Epithelial cell of prostate (primary cell): ENCODE measurements at regions not wholly inside any gene's neighbourhood (a gene's known extent, or its start where the extent isn't known, plus 50 kb on each side); places are given as distances from the start of the nearest gene placed in this dataset.

Experiments used
- DNase-seq: peaks from one replicate; pipeline ENCODE4 v3.0.0-alpha.2; 2011; ENCODE audit warnings: low read depth, low spot score
- H3K27ac ChIP-seq: fragments of 450-650 bp; 2 replicates; pipeline ENCODE4 v1.5.1; 2017; ENCODE audit warnings: mild to moderate bottlenecking

DNA sequence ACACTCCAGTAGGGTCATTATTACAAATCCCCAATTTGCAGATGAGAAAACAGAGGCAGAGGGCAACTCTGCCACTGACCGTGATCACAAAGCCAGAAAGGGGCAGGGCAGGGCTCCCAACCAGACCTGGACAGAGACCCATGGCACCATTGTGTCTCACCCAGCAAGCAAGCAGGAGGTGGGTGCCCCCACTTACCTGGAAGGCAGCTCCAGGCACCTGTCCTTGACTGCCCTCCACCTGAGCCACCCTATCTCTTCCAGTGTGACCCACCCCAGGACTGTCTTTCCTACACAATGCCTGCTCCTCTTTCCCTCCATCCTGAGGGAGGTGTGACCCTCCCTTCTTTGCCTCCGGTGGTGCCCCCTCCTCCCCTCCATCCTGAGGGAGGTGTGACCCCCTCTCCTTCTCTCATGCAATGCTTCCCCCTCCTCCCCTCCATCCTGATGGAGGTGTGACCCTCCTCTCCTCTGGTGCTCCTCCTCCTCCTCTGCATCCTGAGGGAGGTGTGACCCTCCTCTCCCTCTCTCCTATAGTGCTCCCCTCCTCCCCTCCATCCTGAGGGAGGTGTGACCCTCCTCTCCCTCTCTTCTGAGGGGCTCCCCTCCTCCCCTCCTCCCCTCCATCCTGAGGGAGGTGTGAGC, 198.0 kb downstream of the MED10 start:
- DNase-seq, result no peak
- H3K27ac ChIP-seq, result no peak overlapping the region

DNA sequence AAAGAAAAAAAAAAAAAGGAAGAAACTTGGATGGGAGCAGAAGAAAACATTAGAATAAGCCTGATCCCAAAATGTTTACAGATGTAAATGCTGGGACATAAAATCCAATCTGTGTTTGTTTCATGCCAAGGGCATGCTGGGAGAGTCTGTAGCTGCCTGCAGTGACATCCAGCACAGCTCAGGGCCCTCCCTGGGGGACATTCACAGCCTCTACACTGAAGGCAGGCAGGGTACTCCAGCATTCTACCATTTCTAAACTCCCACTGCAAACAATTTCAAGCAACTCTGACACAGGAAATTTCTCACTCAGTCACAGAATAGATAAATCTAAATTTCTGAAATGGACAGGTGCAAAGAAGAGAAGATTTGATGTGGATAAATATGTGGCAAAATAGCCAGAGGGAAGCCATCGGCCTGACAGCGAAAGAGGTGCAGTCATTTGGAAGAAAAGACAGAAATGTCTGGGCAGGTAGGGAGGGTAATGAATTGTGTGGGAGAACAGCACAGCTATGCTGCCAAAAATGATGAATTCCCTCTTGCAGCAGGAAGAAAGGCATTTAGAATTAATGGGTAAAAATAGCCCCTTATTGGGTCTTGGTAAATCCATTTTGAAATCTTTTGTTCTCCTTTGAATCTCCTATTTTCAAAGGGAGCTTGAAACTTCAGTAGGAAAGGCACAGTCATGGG, 199.4 kb downstream of the MED10 start:
- H3K27ac ChIP-seq, result no peak overlapping the region
- no peak for DNase-seq

DNA sequence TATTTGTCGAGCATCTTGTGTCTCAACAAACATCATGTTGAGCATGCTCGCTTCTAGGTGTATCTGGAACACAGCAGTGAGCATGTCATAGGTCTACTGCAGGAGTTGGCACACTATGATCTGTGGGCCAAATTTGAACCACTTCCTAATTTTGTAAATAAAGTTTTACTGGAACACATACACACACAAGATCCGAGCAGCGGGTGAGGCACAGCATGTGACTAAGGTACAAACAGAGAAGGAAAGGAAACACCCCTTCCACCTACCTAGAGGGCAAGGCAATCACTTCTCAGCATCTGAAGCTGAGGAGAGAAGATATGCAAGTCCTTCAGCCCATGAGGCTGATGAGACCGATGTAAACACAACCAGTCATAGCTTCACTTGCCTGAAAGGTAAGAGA, 200.4 kb downstream of the MED10 start:
- DNase-seq, result no peak

DNA sequence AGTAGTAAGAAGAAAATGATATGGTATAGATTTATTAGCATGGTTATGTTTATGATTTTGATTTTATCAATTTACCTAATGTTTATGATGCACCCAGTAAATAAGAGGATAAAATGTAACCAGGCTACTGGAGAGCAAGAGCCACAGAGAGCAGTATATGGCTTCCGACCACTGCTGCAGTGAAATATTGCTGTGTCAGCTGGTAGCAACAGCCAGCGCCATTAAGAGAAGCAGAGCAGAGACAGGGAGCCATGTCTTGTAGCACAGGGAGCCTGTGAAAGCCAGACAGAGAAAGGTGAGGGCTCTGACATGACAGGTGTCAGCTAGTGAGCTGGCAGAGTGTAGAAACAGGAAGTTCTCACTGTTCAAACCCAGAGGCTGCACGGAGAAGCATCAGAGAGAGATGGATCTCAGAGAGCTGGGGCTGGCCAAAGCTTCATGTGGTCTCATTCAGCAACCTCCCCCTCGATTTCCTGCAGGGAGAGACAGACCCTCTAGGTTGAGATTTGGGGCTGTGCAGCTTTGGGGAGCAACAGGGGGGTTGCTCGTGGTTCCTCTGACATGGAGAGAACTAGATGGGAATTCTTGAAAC, 202.1 kb downstream of the MED10 start:
- no peak overlapping the region for H3K27ac ChIP-seq
- no peak for DNase-seq

More for the DNA sequence above, 200.4 kb downstream of the MED10 start:
- H3K27ac ChIP-seq, result no peak overlapping the region

DNA sequence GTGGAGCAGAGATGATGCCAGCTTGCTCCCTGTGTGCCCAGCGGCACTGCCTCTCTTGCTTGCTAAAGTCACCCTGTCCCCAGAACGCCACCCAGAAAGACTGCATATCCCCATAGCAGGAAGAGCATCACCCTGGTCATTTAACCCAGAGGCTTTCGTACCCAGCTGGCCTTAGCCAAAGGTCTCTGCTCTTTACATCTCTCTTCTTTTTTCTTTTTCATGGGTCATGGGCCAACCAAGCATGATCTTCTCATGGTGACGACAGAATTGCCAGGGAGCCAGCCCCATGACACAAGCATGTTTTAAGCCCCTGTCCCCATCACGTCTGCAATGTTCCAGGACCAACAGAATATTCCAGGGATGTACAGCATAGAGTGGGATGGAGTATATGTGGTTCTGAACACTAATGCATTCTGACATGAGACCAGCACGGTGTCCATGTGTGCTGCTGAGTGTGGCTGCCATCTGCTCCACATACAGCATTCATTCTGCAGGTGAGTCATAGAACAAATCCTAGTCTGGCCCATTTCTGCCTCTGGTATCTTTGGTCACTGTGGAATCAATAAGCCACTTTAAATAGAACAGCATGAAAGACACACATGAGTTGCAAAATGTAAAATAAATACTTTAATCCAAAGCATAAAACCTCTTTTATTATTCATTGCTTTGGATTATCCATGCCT, 203.0 kb downstream of the MED10 start:
- DNase-seq, result no peak
- no peak overlapping the region for H3K27ac ChIP-seq

DNA sequence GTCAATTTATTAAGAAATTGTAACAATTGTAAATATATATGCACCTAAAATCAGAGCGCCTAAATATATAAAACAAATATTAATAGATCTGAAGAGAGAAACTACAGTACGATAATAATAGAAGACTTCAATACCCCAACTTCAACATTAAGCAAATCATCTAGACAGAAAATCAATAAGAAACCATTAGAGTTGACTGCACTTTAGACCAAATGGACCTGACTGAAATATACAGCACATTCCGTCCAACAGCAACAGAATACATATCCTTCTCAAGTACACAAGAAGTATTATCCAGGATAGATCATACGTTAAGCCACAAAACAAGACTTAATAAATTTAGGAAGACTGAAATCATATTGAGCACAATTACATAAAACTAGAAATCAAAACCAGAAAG, 208.7 kb downstream of the MED10 start:
- DNase-seq, result no peak

DNA sequence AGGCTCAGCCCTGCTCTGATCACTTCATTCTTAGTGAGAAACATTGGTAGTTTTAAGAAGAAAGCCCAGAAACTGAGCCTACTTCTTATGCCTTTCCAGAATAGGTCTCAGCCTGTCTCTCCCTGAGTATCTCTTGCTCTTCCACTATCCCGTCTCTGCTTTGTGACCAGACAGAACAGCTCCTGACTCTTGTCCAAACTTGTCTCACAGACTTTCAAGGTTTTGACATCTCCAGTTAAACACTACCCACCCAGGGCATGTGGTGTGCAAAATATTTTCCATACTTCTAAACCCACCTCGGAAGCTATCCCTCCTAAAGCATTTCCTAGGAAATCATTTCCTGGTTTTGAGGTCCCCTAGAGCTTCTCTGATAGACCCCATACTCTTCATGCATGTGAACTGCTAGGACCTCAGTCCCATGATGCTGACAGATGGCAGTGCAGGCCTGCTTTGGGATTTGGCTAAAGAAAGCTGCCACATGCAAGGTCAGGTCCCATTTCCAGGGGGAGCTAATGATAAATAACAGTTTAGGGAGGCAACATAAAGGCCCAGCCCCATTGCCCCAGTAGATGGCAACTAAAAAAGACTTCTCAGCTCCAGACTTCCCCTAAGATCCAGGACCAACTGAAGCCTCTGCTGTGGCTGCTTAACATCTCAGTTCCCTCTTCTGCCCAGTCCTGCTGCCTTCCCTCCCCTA, 211.5 kb downstream of the MED10 start:
- DNase-seq, result no peak
- H3K27ac ChIP-seq, result no peak overlapping the region

More for the DNA sequence above, 208.7 kb downstream of the MED10 start:
- no peak overlapping the region for H3K27ac ChIP-seq

DNA sequence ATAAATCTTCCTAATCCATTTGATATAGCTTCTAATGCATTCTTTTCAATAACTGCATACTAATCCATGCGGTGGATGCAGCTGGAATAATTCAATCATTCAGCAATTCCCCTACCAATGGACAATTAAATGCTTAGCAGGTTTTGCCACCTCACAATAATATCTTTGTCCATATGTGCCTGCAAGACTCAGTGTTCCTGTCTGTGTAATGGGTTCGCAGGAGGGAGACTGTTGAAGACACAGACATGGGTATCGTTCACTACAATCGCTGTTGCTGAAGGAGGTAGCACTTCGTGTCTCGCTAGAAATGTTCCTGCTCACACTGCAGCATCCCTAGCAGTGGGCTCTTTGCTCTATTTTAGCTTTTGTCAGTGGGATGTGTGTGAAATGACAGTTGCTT, 214.4 kb downstream of the MED10 start:
- DNase-seq, result no peak
- no peak overlapping the region for H3K27ac ChIP-seq

DNA sequence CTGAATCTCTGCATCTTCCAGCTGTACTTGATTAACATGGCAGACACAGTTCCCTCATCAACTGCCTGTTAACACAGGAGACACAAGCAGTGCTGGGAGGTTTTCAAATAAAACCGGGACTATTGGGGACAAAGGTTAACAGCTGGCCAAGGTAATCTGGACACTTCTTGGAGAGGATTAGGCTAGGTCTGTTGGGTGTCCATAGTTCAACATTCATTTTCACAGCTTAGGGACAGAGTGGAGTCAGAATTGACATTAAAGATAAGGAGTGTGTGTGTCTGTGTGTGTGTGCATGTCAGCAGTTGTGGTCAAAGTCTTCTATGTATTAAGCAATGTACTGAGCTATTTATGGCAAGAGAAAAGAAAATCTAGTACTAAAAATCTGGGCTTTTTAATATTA, 216.2 kb downstream of the MED10 start:
- DNase-seq, result no peak
- H3K27ac ChIP-seq, result no peak overlapping the region

DNA sequence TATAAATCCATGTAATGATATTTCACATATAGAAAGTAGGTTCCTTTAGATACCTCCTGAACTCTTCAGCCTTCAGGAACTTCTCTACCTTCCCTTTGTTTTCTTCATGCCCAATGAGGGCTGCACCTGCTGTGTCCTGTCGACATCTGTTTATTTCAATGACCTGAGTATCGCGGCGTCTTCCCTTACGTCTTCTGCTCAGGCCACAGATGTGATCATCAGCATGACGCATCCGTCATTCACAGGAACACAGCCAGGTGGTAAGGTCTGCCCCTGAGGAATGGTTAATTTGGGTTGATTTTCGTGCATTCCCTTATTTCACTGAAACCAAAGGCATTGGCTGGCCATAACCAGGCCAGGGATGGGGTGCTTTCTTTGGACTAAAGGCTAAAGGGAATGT, 217.1 kb downstream of the MED10 start:
- DNase-seq, result no peak
- no peak overlapping the region for H3K27ac ChIP-seq

DNA sequence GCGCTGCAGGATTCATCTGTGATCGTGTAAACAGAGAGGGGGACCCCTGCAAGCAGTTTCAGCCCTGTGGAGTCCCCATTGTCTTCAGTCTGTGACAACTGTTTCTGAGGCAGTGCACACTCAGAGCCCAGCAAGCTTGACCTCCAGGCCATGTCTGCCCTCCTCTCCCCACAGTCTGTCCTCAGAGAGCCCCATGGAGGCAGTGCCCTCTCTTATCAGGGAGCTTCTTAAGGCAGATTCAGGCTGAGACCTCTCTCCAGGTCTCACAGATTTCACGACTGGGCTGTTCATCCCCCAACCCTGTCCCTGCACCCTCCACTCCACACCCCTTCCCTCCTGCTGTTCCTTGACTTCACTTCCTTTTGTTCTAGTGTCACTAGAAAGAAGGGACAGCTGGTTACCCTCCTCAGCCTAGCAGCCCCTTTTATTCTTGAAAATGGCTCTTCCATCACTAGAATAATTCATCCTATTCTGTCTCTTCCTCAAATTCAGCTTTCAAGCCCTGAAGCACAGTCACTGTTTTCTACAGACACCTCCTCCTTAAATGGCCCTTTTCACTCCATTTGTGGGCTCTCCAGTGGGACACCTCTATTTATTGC, 218.4 kb downstream of the MED10 start:
- H3K27ac ChIP-seq, result peak overlapping the region; percentile 83
- DNase-seq, result no peak

DNA sequence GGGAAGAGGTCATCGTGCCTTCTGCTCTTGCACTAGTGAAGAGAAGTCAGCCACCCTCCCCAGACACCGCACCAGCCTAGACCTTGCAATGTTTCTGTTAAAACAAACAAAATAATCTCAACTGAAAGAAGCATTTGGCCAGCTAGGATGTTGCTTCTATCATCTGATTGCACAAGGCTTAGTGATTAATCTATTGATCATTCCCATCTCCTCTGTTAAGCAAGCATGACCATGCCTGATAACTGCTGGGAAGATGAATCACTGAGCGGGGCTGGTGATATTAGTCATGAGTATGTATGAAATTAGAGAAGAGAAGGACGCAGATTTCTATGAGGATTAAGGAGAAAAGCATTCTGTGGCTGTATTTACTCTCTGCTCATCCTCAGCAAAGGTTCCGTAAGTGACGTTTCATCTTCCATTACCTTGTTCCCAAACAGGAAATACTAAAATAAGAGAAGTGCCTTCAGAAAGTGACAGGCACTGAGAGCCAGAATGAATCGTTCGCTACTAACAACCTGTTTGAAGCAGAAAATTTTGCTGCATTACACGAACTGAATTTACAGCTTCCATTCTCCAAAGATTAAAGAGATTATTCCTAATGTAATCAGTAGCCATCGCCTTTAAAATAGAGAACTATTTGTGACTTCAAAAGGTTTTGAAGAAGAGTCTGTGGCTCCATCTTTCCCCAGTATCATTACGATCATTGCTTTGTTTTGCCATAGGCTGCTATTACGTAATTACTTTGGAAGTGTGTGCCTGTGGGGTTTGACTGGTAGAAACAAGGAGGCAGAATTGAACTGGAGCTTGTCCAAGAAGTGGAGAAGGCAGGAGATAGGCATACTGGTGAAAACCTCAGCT, 219.1 kb downstream of the MED10 start:
- DNase-seq, result peak; percentile 91
- H3K27ac ChIP-seq, result peak overlapping the region; percentile 83

DNA sequence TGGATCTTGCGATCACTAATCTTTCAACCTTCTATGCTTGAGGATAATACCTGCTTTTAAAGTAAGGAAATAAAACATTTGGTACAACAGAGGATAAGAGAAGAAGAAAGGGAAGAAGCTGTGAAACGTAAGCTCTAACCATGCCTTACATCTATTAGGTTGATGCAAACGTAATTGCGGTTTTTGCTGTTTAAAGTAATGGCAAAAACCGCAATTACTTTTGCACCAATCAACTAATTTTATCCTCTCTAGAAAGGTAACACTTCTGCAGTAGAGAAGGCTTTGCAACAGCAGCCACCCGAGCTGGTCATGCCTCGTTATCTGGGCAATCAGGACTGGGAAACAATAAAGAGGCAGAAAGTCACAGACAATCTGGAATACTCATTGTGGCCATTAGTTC, 224.1 kb downstream of the MED10 start:
- no peak for DNase-seq

DNA sequence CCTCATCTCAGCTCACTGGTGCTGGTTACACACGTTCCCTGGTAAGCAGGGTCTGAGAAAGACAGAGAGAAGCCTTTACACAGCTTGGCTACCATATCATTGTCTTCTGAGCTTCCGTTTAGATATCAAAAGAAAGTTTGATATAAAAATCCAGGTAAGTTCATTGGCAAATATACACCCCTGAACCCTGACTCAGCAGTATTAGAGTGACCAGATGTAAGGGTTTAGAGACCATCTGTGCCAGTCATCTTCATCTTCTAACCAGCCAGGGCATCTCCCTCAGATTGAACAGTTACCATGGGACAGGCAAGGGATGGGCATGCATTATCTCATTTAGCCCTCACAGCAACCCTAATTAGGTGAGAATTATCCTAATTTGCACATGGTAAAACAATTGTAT, 232.1 kb downstream of the MED10 start:
- DNase-seq, result no peak
- no peak overlapping the region for H3K27ac ChIP-seq

More for the DNA sequence above, 224.1 kb downstream of the MED10 start:
- no peak overlapping the region for H3K27ac ChIP-seq

DNA sequence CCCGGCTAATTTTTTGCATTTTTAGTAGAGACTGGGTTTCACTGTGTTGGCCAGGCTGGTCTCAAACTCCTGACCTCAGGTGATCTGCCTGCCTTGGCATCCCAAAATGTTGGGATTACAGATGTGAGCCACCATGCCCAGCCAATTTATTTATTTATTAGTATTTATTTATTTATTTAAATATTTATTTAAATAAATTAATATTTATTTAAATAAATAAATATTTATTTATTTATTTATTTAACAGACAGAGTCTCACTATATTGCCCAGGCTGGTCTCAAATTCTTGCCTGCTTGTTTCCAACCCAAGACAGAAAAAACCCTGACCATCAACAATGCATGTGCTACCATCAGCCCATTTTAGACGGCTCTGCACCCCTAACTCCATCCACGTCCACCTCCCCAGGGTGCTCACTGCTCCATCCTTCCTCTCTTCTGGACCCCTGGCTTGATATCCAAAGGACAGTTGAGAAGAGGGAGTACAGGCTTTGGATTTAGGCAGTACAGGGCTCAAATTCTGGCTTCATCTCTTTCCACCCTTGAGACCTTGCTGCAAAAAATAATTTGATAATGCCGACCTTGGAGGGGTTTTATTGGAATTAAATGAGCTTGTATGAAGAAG, 232.6 kb downstream of the MED10 start:
- DNase-seq, result no peak
- H3K27ac ChIP-seq, result no peak overlapping the region

DNA sequence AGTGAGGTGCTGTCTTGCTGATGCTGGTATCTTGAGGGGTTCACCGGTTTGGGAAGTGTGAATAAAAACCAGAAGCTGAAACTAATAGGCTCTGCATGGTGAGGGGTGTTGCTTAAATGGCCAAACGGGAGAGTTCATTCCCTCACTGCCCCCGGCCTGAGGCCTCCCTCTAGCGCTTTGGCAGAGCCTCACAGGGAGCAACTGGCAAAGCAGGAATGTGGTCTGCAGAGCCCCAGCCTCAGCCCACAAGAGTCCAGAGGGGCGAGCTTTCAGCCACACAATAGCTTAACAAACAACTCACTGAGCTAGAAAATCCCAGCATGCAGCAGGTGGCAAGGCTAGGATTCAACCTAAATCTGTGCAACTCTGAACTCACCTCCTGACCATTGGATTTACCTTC, 234.8 kb downstream of the MED10 start:
- no peak for DNase-seq

DNA sequence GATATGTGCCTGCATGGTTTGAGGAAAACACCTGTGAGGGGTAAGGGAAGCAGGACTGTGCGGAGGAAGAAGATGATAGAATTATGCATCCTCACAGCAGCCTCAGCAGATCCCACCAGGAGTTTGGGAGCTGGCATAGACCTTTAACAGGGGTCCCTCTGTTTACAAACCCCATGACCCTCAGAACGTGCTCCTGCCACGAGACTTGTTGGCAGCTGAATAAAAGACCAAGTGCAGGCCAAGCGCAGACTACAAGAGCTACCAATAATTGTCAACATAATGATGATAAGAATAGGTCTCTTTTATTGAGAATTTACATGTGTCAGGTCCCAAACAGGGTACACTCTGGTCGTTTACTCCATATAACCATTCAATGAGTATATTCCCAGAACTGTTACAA, 236.0 kb downstream of the MED10 start:
- no peak for DNase-seq
- no peak overlapping the region for H3K27ac ChIP-seq

More for the DNA sequence above, 234.8 kb downstream of the MED10 start:
- H3K27ac ChIP-seq, result no peak overlapping the region

DNA sequence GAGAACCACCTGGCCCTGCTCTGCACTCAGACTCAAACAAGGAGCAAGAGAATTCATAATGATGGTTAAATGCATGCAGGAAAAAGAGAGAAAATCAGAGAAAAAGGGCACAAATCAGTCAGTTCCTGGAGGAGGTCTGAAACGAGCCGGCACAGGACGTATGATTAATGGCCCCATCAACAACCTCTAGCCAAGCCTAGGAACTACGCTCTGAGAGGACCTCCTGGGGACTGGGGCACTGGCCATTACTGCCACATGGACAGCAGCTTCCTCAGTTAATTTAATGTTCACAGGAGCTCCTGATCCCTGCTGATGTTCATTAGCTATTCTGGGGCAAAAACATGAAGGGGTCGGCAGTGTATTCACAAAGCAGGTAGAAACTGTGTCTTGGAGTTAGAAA, 238.1 kb downstream of the MED10 start:
- no peak for DNase-seq
- H3K27ac ChIP-seq, result no peak overlapping the region

DNA sequence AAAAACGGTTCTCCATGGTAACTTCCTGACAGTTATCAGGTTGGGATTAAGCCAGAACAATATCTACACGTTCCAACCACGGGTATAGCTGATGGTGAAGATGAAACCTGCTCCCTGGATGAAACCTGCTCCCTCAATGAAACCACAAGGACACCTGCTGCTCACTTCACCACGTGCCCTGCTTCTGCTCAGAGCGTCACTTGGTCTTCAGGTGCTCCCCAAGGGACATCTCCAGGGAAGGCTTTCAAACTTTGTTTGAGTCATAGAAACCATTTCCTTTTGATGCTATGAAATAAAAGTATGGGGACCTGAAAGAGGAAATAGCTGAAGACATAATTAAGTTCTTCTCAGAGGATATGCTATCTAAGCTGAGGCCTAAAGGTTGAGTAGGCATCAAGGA, 242.4 kb downstream of the MED10 start:
- no peak for DNase-seq
- H3K27ac ChIP-seq, result no peak overlapping the region
